ENCODE measurements at regions not wholly inside any gene's neighbourhood (a gene's known extent, or its start where the extent isn't known, plus 50 kb on each side); places are given as distances from the start of the nearest gene placed in this dataset.

GRCh38 chr2:126973745-126974144 is 75.1 kb downstream of the TEX51 start:
- no peaks in the 10 kb centered on the region for H3K27me3 ChIP-seq (ENCODE audit: insufficient read depth, low read length)
- no peak for TF ChIP-seq EZH2 (IDR thresholded peaks at IDR 0.05; ENCODE audit: borderline replicate concordance, low read length)
- TF ChIP-seq, protein P1, sequence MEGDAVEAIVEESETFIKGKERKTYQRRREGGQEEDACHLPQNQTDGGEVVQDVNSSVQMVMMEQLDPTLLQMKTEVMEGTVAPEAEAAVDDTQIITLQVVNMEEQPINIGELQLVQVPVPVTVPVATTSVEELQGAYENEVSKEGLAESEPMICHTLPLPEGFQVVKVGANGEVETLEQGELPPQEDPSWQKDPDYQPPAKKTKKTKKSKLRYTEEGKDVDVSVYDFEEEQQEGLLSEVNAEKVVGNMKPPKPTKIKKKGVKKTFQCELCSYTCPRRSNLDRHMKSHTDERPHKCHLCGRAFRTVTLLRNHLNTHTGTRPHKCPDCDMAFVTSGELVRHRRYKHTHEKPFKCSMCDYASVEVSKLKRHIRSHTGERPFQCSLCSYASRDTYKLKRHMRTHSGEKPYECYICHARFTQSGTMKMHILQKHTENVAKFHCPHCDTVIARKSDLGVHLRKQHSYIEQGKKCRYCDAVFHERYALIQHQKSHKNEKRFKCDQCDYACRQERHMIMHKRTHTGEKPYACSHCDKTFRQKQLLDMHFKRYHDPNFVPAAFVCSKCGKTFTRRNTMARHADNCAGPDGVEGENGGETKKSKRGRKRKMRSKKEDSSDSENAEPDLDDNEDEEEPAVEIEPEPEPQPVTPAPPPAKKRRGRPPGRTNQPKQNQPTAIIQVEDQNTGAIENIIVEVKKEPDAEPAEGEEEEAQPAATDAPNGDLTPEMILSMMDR (IDR thresholded peaks at IDR 0.05; ENCODE audit: low read length), result no peak
- no peak overlapping the region for H3K9ac ChIP-seq (ENCODE audit: low read length)
- no peak overlapping the region for H2AFZ ChIP-seq (ENCODE audit: low read length)
- H3F3A ChIP-seq (ENCODE audit: insufficient read depth, low read length), result no peaks in the 10 kb centered on the region
- H3K36me3 ChIP-seq (ENCODE audit: insufficient read depth, low read length), result no peaks in the 10 kb centered on the region
- H3K9me3 ChIP-seq (ENCODE audit: low read length), result no peaks in the 10 kb centered on the region
- no peaks in the 10 kb centered on the region for H4K20me1 ChIP-seq (ENCODE audit: insufficient read depth, low read length)
- H3K9me2 ChIP-seq (ENCODE audit: low read depth, low read length), result no peaks in the 10 kb centered on the region
- H3K4me1 ChIP-seq (ENCODE audit: insufficient read depth, low read length, severe bottlenecking), result no peaks in the 10 kb centered on the region
- no peaks in the 10 kb centered on the region for H3K79me2 ChIP-seq (ENCODE audit: insufficient read depth, low read length)
- no peak overlapping the region for H3K4me3 ChIP-seq (ENCODE audit: low read depth, low read length, poor library complexity, severe bottlenecking)
- H3K4me2 ChIP-seq (ENCODE audit: low read length), result no peak overlapping the region
- H3K27ac ChIP-seq (ENCODE audit: low read depth, low read length, poor library complexity, severe bottlenecking), result no peak overlapping the region

DNA sequence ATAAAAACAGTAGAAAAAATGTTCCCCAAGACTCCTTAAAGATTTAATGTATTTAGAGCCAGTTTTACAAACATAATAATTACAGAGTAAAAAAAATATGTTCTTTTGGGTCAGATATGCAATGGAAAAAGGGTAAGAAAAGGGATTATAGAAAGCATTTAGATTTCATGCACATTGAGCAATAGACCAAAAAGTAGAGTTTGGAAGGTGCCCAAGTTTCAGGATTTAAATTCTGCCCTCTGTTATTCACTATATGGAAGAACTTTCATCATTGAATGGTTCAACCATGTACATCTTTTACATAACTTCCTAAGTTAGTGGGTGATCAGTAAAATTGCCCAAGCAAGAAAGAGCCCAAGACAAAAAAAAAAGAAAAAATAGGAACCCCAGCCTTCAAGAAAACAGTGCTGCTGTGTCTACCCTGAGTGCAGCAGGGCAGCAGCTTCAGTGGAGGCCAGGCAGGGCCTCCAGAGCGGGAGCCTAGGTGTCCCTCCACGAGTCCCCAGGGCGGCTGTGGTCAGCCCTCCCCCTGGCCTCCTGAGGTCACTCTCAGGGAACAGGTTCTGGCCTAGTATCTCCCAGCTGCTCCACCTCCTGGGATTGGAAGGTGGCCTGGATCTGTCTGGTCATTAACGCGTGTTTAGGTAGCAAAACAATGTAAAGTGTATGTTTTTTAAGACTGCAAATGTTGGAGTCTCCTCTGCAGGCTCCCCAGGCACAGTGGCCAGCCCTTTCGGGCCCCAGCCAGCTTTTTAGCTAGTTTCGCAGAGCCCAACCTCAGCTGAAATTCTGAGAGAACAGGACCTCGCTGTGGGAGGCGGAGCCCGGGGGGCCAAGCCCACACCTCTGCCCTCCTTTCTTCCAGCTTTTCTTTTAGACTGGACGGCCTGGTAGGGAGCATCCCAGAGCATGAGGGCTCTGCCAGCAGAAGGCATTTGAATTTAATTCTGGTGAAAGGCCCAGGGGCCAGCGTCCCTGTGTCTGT is 77.3 kb downstream of the TEX51 start:
- no peak overlapping the region for H3K4me3 ChIP-seq (ENCODE audit: low read depth, low read length, poor library complexity, severe bottlenecking)
- no peak overlapping the region for H2AFZ ChIP-seq (ENCODE audit: low read length)
- H3K27ac ChIP-seq (ENCODE audit: low read depth, low read length, poor library complexity, severe bottlenecking), result no peak overlapping the region
- no peaks in the 10 kb centered on the region for H3K9me3 ChIP-seq (ENCODE audit: low read length)
- H4K20me1 ChIP-seq (ENCODE audit: insufficient read depth, low read length), result no peaks in the 10 kb centered on the region
- H3F3A ChIP-seq (ENCODE audit: insufficient read depth, low read length), result no peaks in the 10 kb centered on the region
- no peak overlapping the region for H3K9ac ChIP-seq (ENCODE audit: low read length)
- H3K4me1 ChIP-seq (ENCODE audit: insufficient read depth, low read length, severe bottlenecking), result no peaks in the 10 kb centered on the region
- TF ChIP-seq EZH2 (IDR thresholded peaks at IDR 0.05; ENCODE audit: borderline replicate concordance, low read length), result no peak
- TF ChIP-seq, protein P1 (IDR thresholded peaks at IDR 0.05; ENCODE audit: low read length), result no peak
- no peaks in the 10 kb centered on the region for H3K9me2 ChIP-seq (ENCODE audit: low read depth, low read length)
- no peaks in the 10 kb centered on the region for H3K27me3 ChIP-seq (ENCODE audit: insufficient read depth, low read length)
- no peaks in the 10 kb centered on the region for H3K36me3 ChIP-seq (ENCODE audit: insufficient read depth, low read length)
- no peak overlapping the region for H3K4me2 ChIP-seq (ENCODE audit: low read length)
- no peaks in the 10 kb centered on the region for H3K79me2 ChIP-seq (ENCODE audit: insufficient read depth, low read length)

DNA sequence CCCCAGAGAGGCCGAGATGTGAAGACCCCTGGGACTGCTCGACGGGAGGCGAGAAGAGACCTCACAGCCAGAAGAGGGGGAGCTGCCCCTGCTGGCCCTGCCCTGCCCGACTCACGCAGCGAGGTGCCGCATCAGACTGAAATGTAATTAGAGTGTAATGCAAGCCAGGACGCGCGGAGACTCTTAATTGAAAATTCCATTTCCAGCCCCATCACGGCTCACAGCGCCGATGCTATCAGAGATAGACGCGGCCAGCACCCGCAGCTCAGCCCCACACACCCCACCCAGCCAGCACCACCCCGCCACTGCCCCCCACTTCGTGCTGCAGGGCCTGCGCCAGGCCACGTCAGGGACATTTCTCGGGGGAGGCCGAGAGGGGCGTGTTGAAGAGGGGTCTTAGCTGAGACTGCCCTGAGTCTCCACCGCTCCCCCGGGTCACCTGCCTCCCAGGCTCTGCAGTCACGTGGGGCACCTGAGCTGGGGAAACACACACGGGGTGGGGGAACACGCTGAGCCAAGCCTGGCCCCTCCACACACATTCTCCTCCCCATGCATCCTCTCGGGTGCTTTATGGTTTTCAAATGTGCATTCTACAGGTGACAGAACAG is 78.1 kb downstream of the TEX51 start:
- Histone ChIP-seq H3K4me3 (ENCODE audit: low read depth, low read length, poor library complexity, severe bottlenecking) (no peak overlapping the region), H3K9me2 (ENCODE audit: low read depth, low read length) (no peaks in the 10 kb centered on the region), H3K27me3 (ENCODE audit: insufficient read depth, low read length) (no peaks in the 10 kb centered on the region), H3K36me3 (ENCODE audit: insufficient read depth, low read length) (no peaks in the 10 kb centered on the region), H3K4me2 (ENCODE audit: low read length) (no peak overlapping the region), H3K4me1 (ENCODE audit: insufficient read depth, low read length, severe bottlenecking) (no peaks in the 10 kb centered on the region), H3K27ac (ENCODE audit: low read depth, low read length, poor library complexity, severe bottlenecking) (no peak overlapping the region), H3K9ac (ENCODE audit: low read length) (no peak overlapping the region), H2AFZ (ENCODE audit: low read length) (no peak overlapping the region), H3F3A (ENCODE audit: insufficient read depth, low read length) (no peaks in the 10 kb centered on the region), H3K9me3 (ENCODE audit: low read length) (no peaks in the 10 kb centered on the region), H3K79me2 (ENCODE audit: insufficient read depth, low read length) (no peaks in the 10 kb centered on the region), H4K20me1 (ENCODE audit: insufficient read depth, low read length) (no peaks in the 10 kb centered on the region)
- no peak for TF ChIP-seq EZH2 (IDR thresholded peaks at IDR 0.05; ENCODE audit: borderline replicate concordance, low read length)
- TF ChIP-seq, protein P1 (IDR thresholded peaks at IDR 0.05; ENCODE audit: low read length), result no peak
